HG03460 (cell line): ENCODE measurements at regions not wholly inside any gene's neighbourhood (a gene's known extent, or its start where the extent isn't known, plus 50 kb on each side); places are given as distances from the start of the nearest gene placed in this dataset.

ENCODE experiments used
- ATAC-seq: cut with Tn5 transposase; IDR thresholded peaks from one replicate; pipeline ENCODE4 v1.9.1; 2021; ENCODE audit not compliant: unreplicated experiment

GRCh38 chr14:61893371-61893940 lies 131.2 kb downstream of the SNAPC1 start:
- ATAC-seq, result no peak

- no peak for ATAC-seq
Measured at GRCh38 chr14:61894452-61895077, 132.3 kb downstream of the SNAPC1 start.

GRCh38 chr14:61897300-61897699 lies 135.1 kb downstream of the SNAPC1 start:
- ATAC-seq, result no peak

- no peak for ATAC-seq
Measured at GRCh38 chr14:61898568-61898967, 136.3 kb downstream of the SNAPC1 start.

GRCh38 chr14:61899497-61899896 lies 137.3 kb downstream of the SNAPC1 start:
- no peak for ATAC-seq

GRCh38 chr14:61904946-61905345 lies 142.7 kb downstream of the SNAPC1 start:
- no peak for ATAC-seq

GRCh38 chr14:61911574-61911973 lies 149.4 kb downstream of the SNAPC1 start:
- no peak for ATAC-seq

- ATAC-seq, result no peak
Measured at GRCh38 chr14:61918998-61919397, 156.8 kb downstream of the SNAPC1 start.

- ATAC-seq, result no peak
Measured at GRCh38 chr14:61923348-61923747, 161.1 kb downstream of the SNAPC1 start.

GRCh38 chr14:61925043-61925442 lies 162.8 kb downstream of the SNAPC1 start:
- no peak for ATAC-seq

- no peak for ATAC-seq
Measured at GRCh38 chr14:61925732-61926435, 163.7 kb downstream of the SNAPC1 start.

GRCh38 chr14:61927060-61927459 lies 164.8 kb downstream of the SNAPC1 start:
- no peak for ATAC-seq

GRCh38 chr14:61927520-61927919 lies 165.3 kb downstream of the SNAPC1 start:
- ATAC-seq, result no peak

GRCh38 chr14:61928300-61928699 lies 166.1 kb downstream of the SNAPC1 start:
- ATAC-seq, result no peak

GRCh38 chr14:61928701-61929100 lies 166.5 kb downstream of the SNAPC1 start:
- no peak for ATAC-seq

- no peak for ATAC-seq
Measured at GRCh38 chr14:61929651-61930050, 167.4 kb downstream of the SNAPC1 start.

GRCh38 chr14:61930101-61930857 lies 168.1 kb downstream of the SNAPC1 start:
- ATAC-seq, result no peak

GRCh38 chr14:61932974-61933373 lies 170.8 kb downstream of the SNAPC1 start:
- no peak for ATAC-seq

- no peak for ATAC-seq
Measured at GRCh38 chr14:61934385-61934784, 172.2 kb downstream of the SNAPC1 start.

- no peak for ATAC-seq
Measured at GRCh38 chr14:61939776-61940175, 177.6 kb downstream of the SNAPC1 start.

- no peak for ATAC-seq
Measured at GRCh38 chr14:61940666-61941420, 178.6 kb downstream of the SNAPC1 start.
